RWPE2 (cell line): ENCODE measurements at regions not wholly inside any gene's neighbourhood (a gene's known extent, or its start where the extent isn't known, plus 50 kb on each side); places are given as distances from the start of the nearest gene placed in this dataset.

Source experiments
- ATAC-seq: fragments of 200-7000 bp; cut with Tn5 transposase; 3 replicates; pipeline ENCODE4 v1.9.1; 2021; ENCODE audit warnings: low read depth
- DNase-seq: peaks from one replicate; pipeline ENCODE4 v3.0.0-alpha.2; 2020; ENCODE audit warnings: low spot score
- H3K27ac ChIP-seq: fragments of 450-650 bp; 2 replicates; pipeline ENCODE4 v1.5.1; 2017; ENCODE audit warnings: mild to moderate bottlenecking; ENCODE audit not compliant: poor library complexity, severe bottlenecking
- H3K27me3 ChIP-seq: fragments of 250-450 bp; sonication (Bioruptor Pico); 2 replicates; pipeline ENCODE4 v1.5.1; 2021; ENCODE audit warnings: mild to moderate bottlenecking, moderate library complexity; ENCODE audit not compliant: insufficient read depth, poor library complexity, severe bottlenecking
- H3K36me3 ChIP-seq: fragments of 250-450 bp; sonication (Bioruptor Pico); 2 replicates; pipeline ENCODE4 v1.5.1; 2020; ENCODE audit warnings: low read depth, mild to moderate bottlenecking, moderate library complexity
- H3K4me1 ChIP-seq: fragments of 250-450 bp; sonication (Bioruptor Pico); 2 replicates; pipeline ENCODE4 v1.5.1; 2021; ENCODE audit warnings: mild to moderate bottlenecking, moderate library complexity; ENCODE audit not compliant: insufficient read depth, poor library complexity, severe bottlenecking
- H3K4me3 ChIP-seq: fragments of 250-450 bp; sonication (Bioruptor Pico); 2 replicates; pipeline ENCODE4 v1.5.1; 2021; ENCODE audit warnings: mild to moderate bottlenecking, moderate library complexity; ENCODE audit not compliant: severe bottlenecking
- H3K9me3 ChIP-seq: fragments of 250-450 bp; sonication (Bioruptor Pico); 2 replicates; pipeline ENCODE4 v1.5.1; 2021; ENCODE audit warnings: mild to moderate bottlenecking, moderate library complexity; ENCODE audit not compliant: severe bottlenecking
- TF ChIP-seq, protein P1 (sequence below): fragments of 450-650 bp; IDR thresholded peaks from one replicate; pipeline ENCODE4 v1.5.1; 2017; ENCODE audit warnings: mild to moderate bottlenecking, moderate library complexity; ENCODE audit not compliant: poor library complexity, severe bottlenecking

DNA sequence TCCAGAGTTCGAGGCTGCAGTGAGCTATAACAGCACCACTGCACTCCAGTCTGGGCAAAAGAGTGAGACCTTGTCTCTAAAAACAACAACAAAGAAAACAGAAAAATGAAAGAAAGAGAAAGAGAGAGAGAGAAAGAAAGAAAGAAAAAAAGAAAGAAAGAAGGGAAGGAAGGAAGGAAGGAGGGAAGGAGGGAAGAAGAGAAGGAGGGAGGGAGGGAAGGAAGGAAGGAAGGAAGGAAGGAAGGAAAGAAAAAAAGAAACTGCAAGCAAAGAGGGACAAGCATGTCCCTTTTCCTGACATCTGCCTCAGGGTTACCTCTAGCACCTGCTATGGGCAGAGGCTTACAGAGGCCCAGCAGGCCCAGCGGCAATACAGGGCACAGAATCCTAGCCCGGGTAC lies 475.0 kb downstream of the MIAT start:
- ATAC-seq (no peak), DNase-seq (no peak)
- peaks cover 39% of the 10 kb centered on the region for H3K4me1 ChIP-seq
- no peaks in the 10 kb centered on the region for H3K27me3 ChIP-seq
- peaks cover 2% of the 10 kb centered on the region for H3K9me3 ChIP-seq
- no peak overlapping the region for H3K4me3 ChIP-seq
- H3K36me3 ChIP-seq: no peaks in the 10 kb centered on the region
- TF ChIP-seq, protein P1, sequence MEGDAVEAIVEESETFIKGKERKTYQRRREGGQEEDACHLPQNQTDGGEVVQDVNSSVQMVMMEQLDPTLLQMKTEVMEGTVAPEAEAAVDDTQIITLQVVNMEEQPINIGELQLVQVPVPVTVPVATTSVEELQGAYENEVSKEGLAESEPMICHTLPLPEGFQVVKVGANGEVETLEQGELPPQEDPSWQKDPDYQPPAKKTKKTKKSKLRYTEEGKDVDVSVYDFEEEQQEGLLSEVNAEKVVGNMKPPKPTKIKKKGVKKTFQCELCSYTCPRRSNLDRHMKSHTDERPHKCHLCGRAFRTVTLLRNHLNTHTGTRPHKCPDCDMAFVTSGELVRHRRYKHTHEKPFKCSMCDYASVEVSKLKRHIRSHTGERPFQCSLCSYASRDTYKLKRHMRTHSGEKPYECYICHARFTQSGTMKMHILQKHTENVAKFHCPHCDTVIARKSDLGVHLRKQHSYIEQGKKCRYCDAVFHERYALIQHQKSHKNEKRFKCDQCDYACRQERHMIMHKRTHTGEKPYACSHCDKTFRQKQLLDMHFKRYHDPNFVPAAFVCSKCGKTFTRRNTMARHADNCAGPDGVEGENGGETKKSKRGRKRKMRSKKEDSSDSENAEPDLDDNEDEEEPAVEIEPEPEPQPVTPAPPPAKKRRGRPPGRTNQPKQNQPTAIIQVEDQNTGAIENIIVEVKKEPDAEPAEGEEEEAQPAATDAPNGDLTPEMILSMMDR: no peak
- H3K27ac ChIP-seq: no peak overlapping the region

- no peak for ATAC-seq
- TF ChIP-seq, protein P1: no peak
- no peak for DNase-seq
- Histone ChIP-seq H3K4me3 (no peak overlapping the region), H3K36me3 (no peaks in the 10 kb centered on the region), H3K4me1 (peaks cover 39% of the 10 kb centered on the region), H3K9me3 (peaks cover 2% of the 10 kb centered on the region), H3K27ac (peak overlapping the region; percentile 90), H3K27me3 (no peaks in the 10 kb centered on the region)
Measured at GRCh38 chr22:27133019-27133431, 475.6 kb downstream of the MIAT start.

- DNase-seq (no peak), ATAC-seq (peak; percentile 59)
- peaks cover 39% of the 10 kb centered on the region for H3K4me1 ChIP-seq
- H3K9me3 ChIP-seq: peaks cover 2% of the 10 kb centered on the region
- H3K27ac ChIP-seq: peak overlapping the region; percentile 90
- H3K36me3 ChIP-seq: no peaks in the 10 kb centered on the region
- no peaks in the 10 kb centered on the region for H3K27me3 ChIP-seq
- H3K4me3 ChIP-seq: no peak overlapping the region
- TF ChIP-seq, protein P1: no peak
Measured at GRCh38 chr22:27133681-27134314, 476.4 kb downstream of the MIAT start.

DNA sequence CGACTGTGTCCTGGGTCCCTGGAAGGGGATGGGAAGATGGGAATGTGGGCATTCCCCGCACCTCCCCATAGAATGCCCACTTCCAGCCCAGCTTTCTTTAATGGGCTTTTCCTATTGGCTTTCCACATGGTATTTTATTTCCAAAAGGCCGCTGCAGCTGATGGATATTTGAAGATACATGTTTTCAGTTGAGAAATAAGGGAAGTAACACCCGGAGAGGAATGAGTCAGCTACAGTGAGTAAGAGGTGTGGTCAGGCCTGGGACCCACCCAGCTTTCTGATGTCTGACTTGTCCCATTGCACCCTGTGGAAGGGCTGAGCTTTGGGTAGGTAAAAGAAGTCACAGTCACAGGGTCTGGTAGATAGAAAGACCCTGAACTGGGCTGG lies 476.9 kb downstream of the MIAT start:
- peaks cover 39% of the 10 kb centered on the region for H3K4me1 ChIP-seq
- no peaks in the 10 kb centered on the region for H3K27me3 ChIP-seq
- no peaks in the 10 kb centered on the region for H3K36me3 ChIP-seq
- H3K9me3 ChIP-seq: peaks cover 2% of the 10 kb centered on the region
- ATAC-seq (peak; percentile 83), DNase-seq (peak; percentile 79)
- H3K27ac ChIP-seq: peak overlapping the region; percentile 90
- H3K4me3 ChIP-seq: no peak overlapping the region
- TF ChIP-seq, protein P1: no peak
